A549 (cell line): ENCODE measurements at regions not wholly inside any gene's neighbourhood (a gene's known extent, or its start where the extent isn't known, plus 50 kb on each side); places are given as distances from the start of the nearest gene placed in this dataset.

Experiments
- ATAC-seq, 2 experiments: fragments of 200-7000 bp in 1 of 2; fragments of >200 bp in 1 of 2; cut with Nextera tagmentation in 1 of 2; cut with Tn5 transposase in 1 of 2; 3 replicates each; pipeline versions ENCODE4 v1.8.0 to v1.9.1; 2018 to 2020; ENCODE audit warnings: mild to moderate bottlenecking in 1 of 2, moderate library complexity in 1 of 2
- CTCF ChIA-PET: fragments of 300-600 bp; sonication (Branson Sonifier 250); formaldehyde crosslinking; extraction: SDS; loops from one replicate; lab custom pipeline; 2021; ENCODE audit warnings: antibody characterized with exemption, inconsistent platforms; lab: Yijun Ruan, JAX
- POLR2A ChIA-PET: fragments of 350-600 bp; formaldehyde crosslinking; extraction: SDS; loops from one replicate; lab custom pipeline; 2021; ENCODE audit warnings: antibody characterized with exemption, inconsistent platforms; lab: Yijun Ruan, JAX
- DNase-seq, 2 experiments: peaks; one replicate each; pipeline versions ENCODE4 v3.0.0 to v3.0.0-alpha.2; 2011 to 2016; ENCODE audit warnings: low read depth in 1 of 2, low spot score in 1 of 2
- FAIRE-seq: peaks from 2 replicates; lab custom pipeline; 2011; peaks lifted over from hg19 to GRCh38; lab: Jason Lieb, UNC
- H3K27ac ChIP-seq, 2 experiments: fragments of >200 bp; sonication (Bioruptor Twin); formaldehyde crosslinking; 3 replicates each; pipeline ENCODE4 v1.5.1; 2016 to 2017
- H3K4me1 ChIP-seq: fragments of >200 bp; sonication (Bioruptor Twin); formaldehyde crosslinking; 3 replicates; pipeline ENCODE4 v1.6.1; 2016
- H3K4me2 ChIP-seq: fragments of >200 bp; sonication (Bioruptor Twin); formaldehyde crosslinking; 3 replicates; pipeline ENCODE4 v1.6.1; 2016
- H3K4me3 ChIP-seq: fragments of >200 bp; sonication (Bioruptor Twin); formaldehyde crosslinking; 3 replicates; pipeline ENCODE4 v1.5.1; 2016
- H3K9me3 ChIP-seq: fragments of >200 bp; sonication (Bioruptor Twin); formaldehyde crosslinking; 3 replicates; pipeline ENCODE4 v1.6.1; 2016
- CEBPB ChIP-seq, 2 experiments: fragments of >200 bp in 1 of 2; sonication (Bioruptor Twin) in 1 of 2; formaldehyde crosslinking in 1 of 2; IDR thresholded peaks; 2 replicates each; pipeline ENCODE4 v1.6.1; 2012 to 2016
- EHF ChIP-seq: fragments of 250-450 bp; sonication (Bioruptor Pico); IDR thresholded peaks from 2 replicates; pipeline ENCODE4 v1.5.0; 2020; ENCODE audit warnings: mild to moderate bottlenecking
- EP300 ChIP-seq, 2 experiments: fragments of >200 bp; sonication (Bioruptor Twin); formaldehyde crosslinking; IDR thresholded peaks; 2 replicates in 1 of 2; 3 replicates in 1 of 2; pipeline ENCODE4 v1.6.1; 2016 to 2017
- GATA3 ChIP-seq: IDR thresholded peaks from 2 replicates; pipeline ENCODE4 v1.6.1; 2012; ENCODE audit warnings: borderline replicate concordance
- HDAC2 ChIP-seq: fragments of 200-600 bp; sonication (generic); IDR thresholded peaks from 2 replicates; pipeline ENCODE4 v1.6.1; 2016
- HMGXB4 ChIP-seq: fragments of 250-450 bp; sonication (Bioruptor Pico); IDR thresholded peaks from 2 replicates; pipeline ENCODE4 v1.5.0; 2021; ENCODE audit warnings: mild to moderate bottlenecking, moderate library complexity, borderline replicate concordance
- JUN ChIP-seq, 2 experiments: fragments of >200 bp; sonication (Bioruptor Twin); formaldehyde crosslinking; IDR thresholded peaks; 2 replicates in 1 of 2; 3 replicates in 1 of 2; pipeline ENCODE4 v1.6.1; 2016 to 2017
- JUNB ChIP-seq: fragments of >200 bp; sonication (Bioruptor Twin); formaldehyde crosslinking; IDR thresholded peaks from 2 replicates; pipeline ENCODE4 v1.6.1; 2016
- KDM5A ChIP-seq: fragments of 200-600 bp; sonication (generic); IDR thresholded peaks from 2 replicates; pipeline ENCODE4 v1.6.1; 2016; ENCODE audit warnings: antibody characterized with exemption, mild to moderate bottlenecking
- MAFK ChIP-seq: fragments of 450-650 bp; IDR thresholded peaks from 2 replicates; pipeline ENCODE4 v1.6.1; 2014; ENCODE audit not compliant: partially characterized antibody
- MAZ ChIP-seq: fragments of 150-350 bp; IDR thresholded peaks from 2 replicates; pipeline ENCODE4 v1.6.1; 2014; ENCODE audit warnings: antibody characterized with exemption, low read depth, low read length, borderline replicate concordance
- MYC ChIP-seq: IDR thresholded peaks from 2 replicates; pipeline ENCODE4 v1.6.1; 2012; ENCODE audit warnings: mild to moderate bottlenecking, inconsistent platforms, low read length, improper control_type of control experiment, borderline replicate concordance
- NFE2L2 ChIP-seq: fragments of 150-350 bp; conservative IDR thresholded peaks from 2 replicates; pipeline ENCODE4 v1.6.1; 2014; ENCODE audit warnings: low read length
- POLR2A ChIP-seq: IDR thresholded peaks from 2 replicates; pipeline ENCODE4 v1.6.1; 2012; ENCODE audit warnings: mild to moderate bottlenecking, low read length
- RFX5 ChIP-seq: fragments of 450-650 bp; IDR thresholded peaks from 2 replicates; pipeline ENCODE4 v1.7.1; 2014; ENCODE audit warnings: antibody characterized with exemption, mild to moderate bottlenecking, moderate library complexity
- TFCP2L1 ChIP-seq: fragments of 250-450 bp; sonication (Bioruptor Pico); IDR thresholded peaks from 2 replicates; pipeline ENCODE4 v1.5.0; 2021; ENCODE audit warnings: mild to moderate bottlenecking
- TP53 ChIP-seq: fragments of 250-450 bp; sonication (Bioruptor Pico); IDR thresholded peaks from 2 replicates; pipeline ENCODE4 v1.5.0; 2021; ENCODE audit warnings: mild to moderate bottlenecking, moderate library complexity
- ZC3H11A ChIP-seq: fragments of 450-650 bp; IDR thresholded peaks from 2 replicates; pipeline ENCODE4 v1.6.1; 2014; ENCODE audit warnings: antibody characterized with exemption, mild to moderate bottlenecking
- ZFP36 ChIP-seq: fragments of 450-650 bp; IDR thresholded peaks from 2 replicates; pipeline ENCODE4 v1.6.1; 2014; ENCODE audit warnings: borderline replicate concordance; ENCODE audit not compliant: partially characterized antibody
- ZNF302 ChIP-seq: fragments of 250-450 bp; sonication (Bioruptor Pico); IDR thresholded peaks from 2 replicates; pipeline ENCODE4 v1.9.0; 2021; ENCODE audit warnings: inconsistent platforms, mild to moderate bottlenecking, moderate library complexity
- ZSCAN20 ChIP-seq: fragments of 250-450 bp; sonication (Bioruptor Pico); IDR thresholded peaks from 2 replicates; pipeline ENCODE4 v1.8.0; 2022; ENCODE audit warnings: mild to moderate bottlenecking, moderate library complexity
- WGBS: methylation state at CpG from one replicate; pipeline ENCODE4 v1.1.6; 2017; ENCODE audit errors: missing lambda C conversion rate; 5-methylcytosine and 5-hydroxymethylcytosine counted together
- TF ChIP-seq, protein P1 (sequence below): fragments of >200 bp; sonication (Bioruptor Twin); formaldehyde crosslinking; IDR thresholded peaks from 3 replicates; pipeline ENCODE4 v1.6.1; 2016
- TF ChIP-seq, protein P2 (sequence below): fragments of >200 bp; sonication (Bioruptor Twin); formaldehyde crosslinking; IDR thresholded peaks from 2 replicates; pipeline ENCODE4 v1.6.1; 2016
- TF ChIP-seq, protein P3 (sequence below): IDR thresholded peaks from 2 replicates; pipeline ENCODE4 v1.6.1; 2012; ENCODE audit warnings: low read depth, borderline replicate concordance
- TF ChIP-seq, protein P4 (sequence below): fragments of 200-600 bp; sonication (generic); IDR thresholded peaks from 2 replicates; pipeline ENCODE4 v1.6.1; 2016; ENCODE audit warnings: antibody characterized with exemption, mild to moderate bottlenecking, moderate library complexity

DNA sequence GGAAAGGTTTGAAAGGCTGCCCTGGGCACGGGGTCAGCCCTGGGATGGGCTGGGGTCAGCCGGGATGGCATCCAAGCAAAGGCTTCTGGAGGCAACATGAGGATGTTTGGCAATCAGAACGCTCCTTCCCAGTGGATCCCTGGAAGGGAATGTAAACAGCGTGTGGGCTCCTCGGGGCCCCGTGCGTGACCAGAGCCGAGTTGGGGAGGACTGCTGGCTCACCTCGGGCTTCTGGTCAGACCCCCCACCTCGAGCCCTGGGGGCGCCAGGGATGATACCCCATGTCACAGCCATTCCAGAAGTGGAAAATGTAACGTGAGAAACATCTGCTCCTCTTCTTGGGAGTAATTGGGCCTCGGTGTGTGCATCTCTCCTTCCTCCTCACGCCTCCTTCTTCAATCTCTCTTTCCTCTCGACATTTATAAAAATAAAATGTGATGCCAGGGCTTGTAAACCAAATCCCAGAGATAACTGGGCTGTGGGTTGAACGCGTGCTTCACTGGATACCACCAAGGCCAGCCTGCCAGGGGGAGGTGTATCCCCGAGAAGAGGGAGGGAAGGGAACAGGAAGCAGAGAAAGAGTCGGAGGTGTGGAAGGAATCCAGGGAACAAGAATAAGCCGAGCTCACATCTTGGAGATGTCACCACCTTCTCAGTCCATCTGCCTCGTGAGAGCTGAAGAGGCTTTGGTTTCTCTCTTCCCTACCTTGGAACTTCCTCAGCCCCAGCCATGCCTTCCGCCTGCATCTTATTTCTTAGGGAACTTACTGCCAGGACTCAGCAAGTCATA is 144.8 kb downstream of the NUAK1 start (continued):
- TF ChIP-seq KDM5A (no peak), TP53 (CRISPR knock-in tag) (no peak), NFE2L2 (no peak), TFCP2L1 (CRISPR knock-in tag) (no peak)

DNA sequence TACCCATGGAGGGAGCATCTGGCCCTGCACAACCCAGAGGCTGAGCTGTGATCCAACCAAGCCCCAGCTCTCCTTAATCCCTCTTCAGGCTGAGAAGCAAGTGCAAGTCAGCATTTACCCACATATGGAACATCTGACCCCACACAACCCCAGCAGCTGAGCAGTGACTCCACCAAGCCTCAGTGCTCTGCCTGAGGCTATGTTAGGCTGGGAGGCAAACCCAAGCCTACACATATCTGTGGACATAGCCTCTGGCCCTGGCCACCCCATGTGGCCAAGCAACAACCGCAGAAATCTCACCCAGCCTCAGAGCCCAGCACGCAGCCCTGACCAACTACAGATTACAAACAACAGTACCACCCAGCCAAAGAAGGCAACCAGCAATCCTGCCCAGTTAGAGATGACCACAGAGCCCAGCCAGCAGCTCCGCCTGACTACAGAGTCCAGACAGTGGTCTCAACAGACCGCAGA is 142.8 kb downstream of the NUAK1 start:
- Histone ChIP-seq H3K27ac (no peak overlapping the region), H3K9me3 (no peaks in the 10 kb centered on the region), H3K4me3 (no peak overlapping the region), H3K4me1 (no peaks in the 10 kb centered on the region; the same call in 2 of the 3 replicates), H3K4me2 (no peak overlapping the region)
- DNase-seq, result no peak
- CTCF ChIA-PET, result interaction anchor here (0.6 kb wide), 1 partner anchor 9 kb away, joined by 3 read pairs; no protein-coding TSS in a partner anchor
- POLR2A ChIA-PET, result no interaction called here
- no peak for ATAC-seq
- TF ChIP-seq, protein P1, sequence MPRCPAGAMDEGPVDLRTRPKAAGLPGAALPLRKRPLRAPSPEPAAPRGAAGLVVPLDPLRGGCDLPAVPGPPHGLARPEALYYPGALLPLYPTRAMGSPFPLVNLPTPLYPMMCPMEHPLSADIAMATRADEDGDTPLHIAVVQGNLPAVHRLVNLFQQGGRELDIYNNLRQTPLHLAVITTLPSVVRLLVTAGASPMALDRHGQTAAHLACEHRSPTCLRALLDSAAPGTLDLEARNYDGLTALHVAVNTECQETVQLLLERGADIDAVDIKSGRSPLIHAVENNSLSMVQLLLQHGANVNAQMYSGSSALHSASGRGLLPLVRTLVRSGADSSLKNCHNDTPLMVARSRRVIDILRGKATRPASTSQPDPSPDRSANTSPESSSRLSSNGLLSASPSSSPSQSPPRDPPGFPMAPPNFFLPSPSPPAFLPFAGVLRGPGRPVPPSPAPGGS, result no peak
- TF ChIP-seq, protein P2, sequence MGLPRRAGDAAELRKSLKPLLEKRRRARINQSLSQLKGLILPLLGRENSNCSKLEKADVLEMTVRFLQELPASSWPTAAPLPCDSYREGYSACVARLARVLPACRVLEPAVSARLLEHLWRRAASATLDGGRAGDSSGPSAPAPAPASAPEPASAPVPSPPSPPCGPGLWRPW, result no peak
- TF ChIP-seq MAFK (peak; percentile 18), RFX5 (no peak)
- 81% methylated on average over 4 of the region's 4 CpGs for WGBS
- no peak for FAIRE-seq

DNA sequence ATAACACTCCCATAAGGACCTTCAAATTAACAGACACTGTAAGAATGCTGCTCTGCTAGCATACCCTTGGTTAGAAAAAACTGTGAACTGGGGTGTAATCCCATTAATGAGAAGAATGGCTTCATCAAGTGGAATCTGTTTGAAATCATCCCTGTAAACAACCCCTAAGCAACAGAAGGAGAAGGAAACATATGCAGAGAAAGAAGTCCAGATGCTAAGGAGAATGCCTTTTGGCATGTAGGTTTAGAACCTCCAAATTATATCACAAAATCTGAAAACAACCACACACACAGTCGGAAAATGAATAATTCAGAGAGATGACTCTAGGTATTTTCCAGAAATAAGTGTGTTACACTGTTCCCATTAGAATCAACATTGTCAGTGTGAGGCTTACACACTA is 140.2 kb downstream of the NUAK1 start:
- TF ChIP-seq ZC3H11A, result no peak
- TF ChIP-seq POLR2A, result no peak
- TF ChIP-seq MAZ, result no peak
- no peak for TF ChIP-seq CEBPB (IDR thresholded peaks at IDR 0.05)
- TF ChIP-seq EHF (CRISPR knock-in tag), result no peak
- no peak for TF ChIP-seq NFE2L2
- no peak for TF ChIP-seq HMGXB4 (CRISPR knock-in tag)
- TF ChIP-seq JUNB, result no peak
- TF ChIP-seq ZNF302 (CRISPR knock-in tag), result no peak
- TF ChIP-seq, protein P3, sequence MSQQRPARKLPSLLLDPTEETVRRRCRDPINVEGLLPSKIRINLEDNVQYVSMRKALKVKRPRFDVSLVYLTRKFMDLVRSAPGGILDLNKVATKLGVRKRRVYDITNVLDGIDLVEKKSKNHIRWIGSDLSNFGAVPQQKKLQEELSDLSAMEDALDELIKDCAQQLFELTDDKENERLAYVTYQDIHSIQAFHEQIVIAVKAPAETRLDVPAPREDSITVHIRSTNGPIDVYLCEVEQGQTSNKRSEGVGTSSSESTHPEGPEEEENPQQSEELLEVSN, result no peak
- no peak for TF ChIP-seq GATA3
- TF ChIP-seq EP300 (IDR thresholded peaks at IDR 0.05), result no peak
- TF ChIP-seq ZSCAN20 (CRISPR knock-in tag), result no peak
- no peak for TF ChIP-seq HDAC2
- TF ChIP-seq JUN (IDR thresholded peaks at IDR 0.05), result no peak
- no peak for TF ChIP-seq TFCP2L1 (CRISPR knock-in tag)
- no peak for TF ChIP-seq ZFP36
- TF ChIP-seq, protein P4, sequence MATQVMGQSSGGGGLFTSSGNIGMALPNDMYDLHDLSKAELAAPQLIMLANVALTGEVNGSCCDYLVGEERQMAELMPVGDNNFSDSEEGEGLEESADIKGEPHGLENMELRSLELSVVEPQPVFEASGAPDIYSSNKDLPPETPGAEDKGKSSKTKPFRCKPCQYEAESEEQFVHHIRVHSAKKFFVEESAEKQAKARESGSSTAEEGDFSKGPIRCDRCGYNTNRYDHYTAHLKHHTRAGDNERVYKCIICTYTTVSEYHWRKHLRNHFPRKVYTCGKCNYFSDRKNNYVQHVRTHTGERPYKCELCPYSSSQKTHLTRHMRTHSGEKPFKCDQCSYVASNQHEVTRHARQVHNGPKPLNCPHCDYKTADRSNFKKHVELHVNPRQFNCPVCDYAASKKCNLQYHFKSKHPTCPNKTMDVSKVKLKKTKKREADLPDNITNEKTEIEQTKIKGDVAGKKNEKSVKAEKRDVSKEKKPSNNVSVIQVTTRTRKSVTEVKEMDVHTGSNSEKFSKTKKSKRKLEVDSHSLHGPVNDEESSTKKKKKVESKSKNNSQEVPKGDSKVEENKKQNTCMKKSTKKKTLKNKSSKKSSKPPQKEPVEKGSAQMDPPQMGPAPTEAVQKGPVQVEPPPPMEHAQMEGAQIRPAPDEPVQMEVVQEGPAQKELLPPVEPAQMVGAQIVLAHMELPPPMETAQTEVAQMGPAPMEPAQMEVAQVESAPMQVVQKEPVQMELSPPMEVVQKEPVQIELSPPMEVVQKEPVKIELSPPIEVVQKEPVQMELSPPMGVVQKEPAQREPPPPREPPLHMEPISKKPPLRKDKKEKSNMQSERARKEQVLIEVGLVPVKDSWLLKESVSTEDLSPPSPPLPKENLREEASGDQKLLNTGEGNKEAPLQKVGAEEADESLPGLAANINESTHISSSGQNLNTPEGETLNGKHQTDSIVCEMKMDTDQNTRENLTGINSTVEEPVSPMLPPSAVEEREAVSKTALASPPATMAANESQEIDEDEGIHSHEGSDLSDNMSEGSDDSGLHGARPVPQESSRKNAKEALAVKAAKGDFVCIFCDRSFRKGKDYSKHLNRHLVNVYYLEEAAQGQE, result no peak
- TF ChIP-seq MYC, result no peak
- no peak for TF ChIP-seq KDM5A
- FAIRE-seq (no peak), ATAC-seq (no peak), DNase-seq (no peak)
- Histone ChIP-seq H3K4me1 (no peaks in the 10 kb centered on the region; the same call in 2 of the 3 replicates), H3K4me2 (no peak overlapping the region), H3K27ac (no peak overlapping the region), H3K9me3 (no peaks in the 10 kb centered on the region), H3K4me3 (no peak overlapping the region)
- POLR2A ChIA-PET, result no interaction called here
- CTCF ChIA-PET, result interaction anchor here (2.0 kb wide), 1 partner anchor 8 kb away, joined by 8 read pairs; no protein-coding TSS in a partner anchor
- WGBS, result 38% methylated on average over 1 of the region's 1 CpG
